Caco-2 (cell line): ENCODE measurements at regions not wholly inside any gene's neighbourhood (a gene's known extent, or its start where the extent isn't known, plus 50 kb on each side); places are given as distances from the start of the nearest gene placed in this dataset.

ENCODE experiments used
- BruUV-seq: library from RNA; stranded (reverse); fragments of 400-500 nt; replicated peaks from 2 replicates; lab custom pipeline; 2021; lab: Mats Ljungman, UMichigan
- CTCF ChIA-PET: fragments of 300-600 bp; sonication (Branson Sonifier 250); formaldehyde crosslinking; loops from one replicate; lab custom pipeline; 2022; ENCODE audit warnings: antibody characterized with exemption; lab: Charles Lee
- POLR2A ChIA-PET: fragments of 300-600 bp; sonication (Branson Sonifier 250); formaldehyde crosslinking; loops from one replicate; lab custom pipeline; 2022; ENCODE audit warnings: antibody characterized with exemption; lab: Charles Lee
- DNase-seq, 2 experiments: peaks; one replicate each; pipeline versions ENCODE4 v3.0.0 to v3.0.0-alpha.2; 2020 to 2022
- H3K27me3 ChIP-seq: replicated peaks from 2 replicates; pipeline ENCODE4 v1.6.0; 2011; ENCODE audit warnings: low read length; ENCODE audit not compliant: control insufficient read depth, insufficient read depth
- H3K36me3 ChIP-seq: 2 replicates; pipeline ENCODE4 v1.5.1; 2011; ENCODE audit warnings: low read length; ENCODE audit not compliant: control insufficient read depth, insufficient read depth
- H3K4me1 ChIP-seq: fragments of 250-450 bp; sonication (Bioruptor Pico); 2 replicates; pipeline ENCODE4 v1.5.1; 2020; ENCODE audit warnings: mild to moderate bottlenecking
- H3K4me3 ChIP-seq: 2 replicates; pipeline ENCODE4 v1.5.1; 2011; ENCODE audit warnings: low read depth, mild to moderate bottlenecking, control low read depth, low read length
- H3K9me3 ChIP-seq: fragments of 250-450 bp; sonication (Bioruptor Pico); 2 replicates; pipeline ENCODE4 v1.5.1; 2020; ENCODE audit warnings: mild to moderate bottlenecking, moderate library complexity
- H3K27ac Mint-ChIP-seq: one replicate; pipeline ENCODE4 v1.8.0; 2022; ENCODE audit warnings: mixed read lengths; ENCODE audit not compliant: unreplicated experiment
- H3K27me3 Mint-ChIP-seq: one replicate; pipeline ENCODE4 v1.8.0; 2022; ENCODE audit warnings: mixed read lengths; ENCODE audit not compliant: insufficient read depth, unreplicated experiment
- H3K36me3 Mint-ChIP-seq: one replicate; pipeline ENCODE4 v1.8.0; 2022; ENCODE audit warnings: mild to moderate bottlenecking, mixed read lengths; ENCODE audit not compliant: insufficient read depth, unreplicated experiment
- H3K4me1 Mint-ChIP-seq: one replicate; pipeline ENCODE4 v1.8.0; 2022; ENCODE audit warnings: low read depth, mixed read lengths; ENCODE audit not compliant: unreplicated experiment
- H3K4me3 Mint-ChIP-seq: one replicate; pipeline ENCODE4 v1.8.0; 2022; ENCODE audit warnings: mild to moderate bottlenecking, moderate library complexity, mixed read lengths; ENCODE audit not compliant: unreplicated experiment
- H3K9me3 Mint-ChIP-seq: one replicate; pipeline ENCODE4 v1.8.0; 2022; ENCODE audit warnings: mixed read lengths; ENCODE audit not compliant: unreplicated experiment
- CTCF ChIP-seq, 2 experiments: fragments of 200-600 bp in 1 of 2; IDR thresholded peaks; 1 replicate in 1 of 2; 2 replicates in 1 of 2; pipeline versions ENCODE4 v1.5.1 to v1.8.0; 2011 to 2022; ENCODE audit warnings: antibody characterized with exemption in 1 of 2, control low read depth in 1 of 2, inconsistent platforms in 1 of 2, low read depth in 1 of 2, low read length in 1 of 2, mild to moderate bottlenecking in 1 of 2, moderate library complexity in 1 of 2; ENCODE audit not compliant: insufficient read depth in 1 of 2, severe bottlenecking in 1 of 2, unreplicated experiment in 1 of 2
- intact Hi-C: fragments of 100-400 bp; cut with micrococcal nuclease; formaldehyde crosslinking; loops from one replicate; pipeline ENCODE4 v1.10.0; 2022; ENCODE audit not compliant: unreplicated experiment

GRCh38 chrX:87805829-87806490, 288.4 kb downstream of the KLHL4 start:
- H3K4me3 ChIP-seq = no peak overlapping the region
- no peak for DNase-seq
- TF ChIP-seq CTCF (IDR thresholded peaks at IDR 0.05; ENCODE audit: insufficient read depth in 1 of 2, low read depth in 1 of 2, low read length in 1 of 2, severe bottlenecking in 1 of 2, unreplicated experiment in 1 of 2) = no peak
- ChIA-PET POLR2A (no interaction called here), CTCF (no interaction called here)
- no peaks in the 10 kb centered on the region for H3K9me3 ChIP-seq
- Mint-ChIP-seq H3K27me3 (no peaks in the 10 kb centered on the region), H3K36me3 (no peaks in the 10 kb centered on the region), H3K4me1 (no peaks in the 10 kb centered on the region), H3K9me3 (no peaks in the 10 kb centered on the region), H3K27ac (no peak overlapping the region), H3K4me3 (no peak overlapping the region)
- no TSS peak for BruUV-seq
- H3K4me1 ChIP-seq = no peaks in the 10 kb centered on the region
- no peaks in the 10 kb centered on the region for H3K27me3 ChIP-seq
- no peaks in the 10 kb centered on the region for H3K36me3 ChIP-seq
- intact Hi-C loops = no loop called here

GRCh38 chrX:87808576-87809243, 291.1 kb downstream of the KLHL4 start:
- Mint-ChIP-seq H3K27ac (no peak overlapping the region), H3K9me3 (no peaks in the 10 kb centered on the region), H3K4me1 (no peaks in the 10 kb centered on the region), H3K27me3 (no peaks in the 10 kb centered on the region), H3K36me3 (no peaks in the 10 kb centered on the region), H3K4me3 (no peak overlapping the region)
- ChIA-PET CTCF (no interaction called here), POLR2A (no interaction called here)
- H3K4me1 ChIP-seq = no peaks in the 10 kb centered on the region
- no peak for DNase-seq
- no peaks in the 10 kb centered on the region for H3K36me3 ChIP-seq
- intact Hi-C loops = no loop called here
- no peak for TF ChIP-seq CTCF (IDR thresholded peaks at IDR 0.05; ENCODE audit: insufficient read depth in 1 of 2, low read depth in 1 of 2, low read length in 1 of 2, severe bottlenecking in 1 of 2, unreplicated experiment in 1 of 2)
- BruUV-seq = no TSS peak
- no peaks in the 10 kb centered on the region for H3K9me3 ChIP-seq
- H3K27me3 ChIP-seq = no peaks in the 10 kb centered on the region
- no peak overlapping the region for H3K4me3 ChIP-seq

DNA sequence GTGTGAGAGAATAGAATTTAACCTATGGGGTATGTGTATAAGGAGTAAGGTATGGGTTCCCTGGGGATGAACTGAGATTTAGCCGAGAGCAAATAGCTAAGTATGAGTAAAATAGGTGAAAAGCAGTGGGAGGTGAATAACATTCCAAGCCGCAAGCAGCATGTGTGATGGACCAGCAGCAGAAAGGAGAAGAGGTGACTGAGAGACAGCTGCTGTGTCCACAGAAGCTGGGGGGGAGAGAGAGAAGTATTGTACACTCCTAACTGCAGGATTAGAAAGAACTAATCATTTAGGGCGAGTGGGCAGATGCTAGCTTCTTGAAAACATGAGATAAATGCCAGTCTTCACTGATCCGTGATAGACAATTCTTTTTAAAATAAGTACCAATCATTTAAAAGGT, 296.0 kb downstream of the KLHL4 start:
- Histone ChIP-seq H3K36me3 (no peaks in the 10 kb centered on the region), H3K9me3 (no peaks in the 10 kb centered on the region), H3K4me3 (no peak overlapping the region), H3K27me3 (no peaks in the 10 kb centered on the region), H3K4me1 (no peaks in the 10 kb centered on the region)
- POLR2A ChIA-PET = no interaction called here
- no peak for TF ChIP-seq CTCF (IDR thresholded peaks at IDR 0.05; ENCODE audit: insufficient read depth in 1 of 2, low read depth in 1 of 2, low read length in 1 of 2, severe bottlenecking in 1 of 2, unreplicated experiment in 1 of 2)
- H3K27ac Mint-ChIP-seq = no peak overlapping the region
- intact Hi-C loops = no loop called here
- H3K9me3 Mint-ChIP-seq = no peaks in the 10 kb centered on the region
- no peak overlapping the region for H3K4me3 Mint-ChIP-seq
- no peaks in the 10 kb centered on the region for H3K27me3 Mint-ChIP-seq
- CTCF ChIA-PET = no interaction called here
- no peaks in the 10 kb centered on the region for H3K4me1 Mint-ChIP-seq
- no TSS peak for BruUV-seq
- DNase-seq = no peak
- H3K36me3 Mint-ChIP-seq = no peaks in the 10 kb centered on the region
